GM19240 (cell line): ENCODE measurements at regions not wholly inside any gene's neighbourhood (a gene's known extent, or its start where the extent isn't known, plus 50 kb on each side); places are given as distances from the start of the nearest gene placed in this dataset.
"Not testable (repeated sequence)": the region's sequence is repeated elsewhere in the genome, so short reads cannot be mapped to it uniquely, and the experiment has no call there.

Source experiments
- DNase-seq: peaks from one replicate; pipeline ENCODE4 v3.0.0; 2011; ENCODE audit warnings: low spot score; ENCODE audit not compliant: insufficient read length

DNA sequence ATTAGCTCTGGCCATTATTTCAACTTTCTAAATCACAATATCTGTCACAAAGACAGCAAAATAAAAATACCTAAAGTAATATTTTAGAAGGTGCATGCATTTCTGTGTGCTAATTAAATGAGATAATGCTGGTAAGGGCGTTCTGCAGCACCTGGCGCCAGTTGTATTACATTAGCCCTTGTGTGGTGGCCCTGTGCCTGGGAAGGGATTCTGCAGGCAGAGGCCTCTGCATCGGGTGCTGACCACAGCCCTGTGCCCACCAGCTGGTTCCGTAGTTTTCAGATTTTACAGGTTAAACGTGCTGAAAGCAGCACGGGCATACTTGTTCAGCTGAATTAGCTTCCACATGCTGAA lies 157.7 kb upstream of the PRKCQ start:
- no peak for DNase-seq

DNA sequence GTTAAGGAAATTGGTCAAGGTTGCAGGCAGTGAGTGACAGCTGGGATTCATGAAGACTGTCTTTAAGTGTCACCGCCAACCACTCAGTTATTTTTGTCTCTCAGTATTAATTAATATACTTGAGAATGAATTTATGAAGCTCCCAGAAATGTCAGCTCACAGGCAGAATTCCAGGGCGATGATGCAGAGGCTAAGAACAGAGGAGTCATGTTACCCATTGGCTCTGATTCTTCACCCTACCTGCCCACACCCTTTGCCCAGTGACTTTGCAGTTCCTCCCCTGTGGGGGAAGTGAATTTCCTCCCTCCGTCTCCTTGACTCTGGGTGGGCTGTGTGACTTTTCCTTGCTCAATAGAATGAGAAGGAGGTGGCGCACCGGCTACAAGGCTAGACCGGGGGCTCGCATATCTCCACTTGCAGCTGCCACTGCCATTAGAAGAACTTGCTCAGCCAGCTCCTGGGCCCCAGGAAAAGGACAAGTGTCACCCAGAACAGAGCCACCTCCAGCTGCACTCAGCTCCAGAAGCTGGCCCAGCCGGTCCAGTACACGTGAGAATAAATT lies 157.1 kb upstream of the PRKCQ start:
- DNase-seq: no peak

DNA sequence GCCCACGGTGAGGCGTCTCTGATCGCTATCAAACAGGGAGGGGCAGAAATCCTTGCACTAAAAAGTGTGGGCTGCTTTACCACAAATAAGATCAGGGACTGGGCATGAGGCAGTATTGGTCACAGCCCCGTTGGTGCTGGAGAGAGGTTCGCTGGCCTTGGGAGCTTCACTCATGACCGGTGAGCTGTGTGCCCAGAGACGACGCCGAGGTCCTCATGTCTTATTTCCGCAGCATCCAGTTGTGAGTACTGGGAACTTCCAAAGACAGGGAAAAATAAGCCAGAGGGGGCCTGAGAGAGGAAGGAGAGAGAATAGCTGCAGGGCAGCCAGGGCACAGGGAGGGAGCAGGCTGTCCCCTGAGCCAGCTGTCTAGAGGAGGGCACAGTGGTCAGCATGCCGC lies 154.2 kb upstream of the PRKCQ start:
- DNase-seq: no peak

DNA sequence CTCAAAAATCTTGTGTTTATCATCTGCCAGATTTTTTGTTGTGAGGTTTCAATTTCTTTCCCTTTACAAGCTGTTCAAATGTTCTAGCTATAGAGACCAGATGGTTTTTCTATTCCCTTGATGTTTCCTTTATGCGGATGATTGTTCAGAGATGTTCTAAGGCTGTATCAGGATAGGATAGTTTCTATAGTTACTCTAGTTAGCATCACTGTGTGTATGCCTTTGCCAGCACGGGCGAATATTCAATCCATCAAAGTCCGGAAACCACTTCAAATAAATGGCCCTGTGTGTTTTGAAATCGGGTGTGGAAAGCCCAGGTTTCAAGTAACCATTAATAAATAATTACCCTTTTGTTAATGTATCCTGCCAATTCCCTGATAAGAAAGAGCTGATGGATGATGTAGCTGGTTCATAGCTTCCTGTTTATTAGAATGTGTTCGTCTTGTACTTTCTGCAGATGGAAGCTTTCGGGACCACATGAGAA lies 149.8 kb upstream of the PRKCQ start:
- DNase-seq: no peak

DNA sequence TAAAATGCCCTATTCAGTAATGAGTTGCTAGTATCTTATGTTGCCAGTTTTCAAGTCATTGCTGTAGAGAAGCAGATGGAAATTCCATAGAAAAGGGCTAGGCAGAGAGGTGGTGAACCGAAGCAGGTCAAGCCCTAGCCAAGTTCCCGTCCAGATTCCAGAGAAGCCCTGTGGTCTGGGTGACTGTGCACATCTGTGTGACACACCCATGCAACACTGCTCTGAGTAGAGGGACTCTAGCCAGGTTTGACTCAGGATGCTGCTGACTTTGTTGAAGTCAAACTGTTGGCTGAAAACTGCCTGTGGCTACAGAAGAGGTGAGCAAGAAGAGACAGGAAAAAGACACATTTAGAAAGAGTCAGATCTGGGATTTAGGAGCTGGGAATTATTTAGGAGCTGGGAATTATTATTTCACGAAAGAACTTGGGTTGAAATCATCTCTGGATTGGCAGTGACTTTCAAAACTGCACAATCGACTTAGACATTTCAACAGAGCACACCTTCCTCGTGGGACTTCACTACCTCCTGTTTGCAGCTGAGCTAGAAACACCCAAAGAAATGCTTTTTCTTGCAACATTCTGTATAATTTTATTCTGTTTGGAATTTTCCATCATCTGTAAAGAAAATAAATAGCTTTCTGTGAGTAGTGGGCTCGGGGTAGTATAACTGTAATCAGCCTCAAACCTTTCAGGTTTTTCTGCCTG lies 149.1 kb upstream of the PRKCQ start:
- no peak for DNase-seq

DNA sequence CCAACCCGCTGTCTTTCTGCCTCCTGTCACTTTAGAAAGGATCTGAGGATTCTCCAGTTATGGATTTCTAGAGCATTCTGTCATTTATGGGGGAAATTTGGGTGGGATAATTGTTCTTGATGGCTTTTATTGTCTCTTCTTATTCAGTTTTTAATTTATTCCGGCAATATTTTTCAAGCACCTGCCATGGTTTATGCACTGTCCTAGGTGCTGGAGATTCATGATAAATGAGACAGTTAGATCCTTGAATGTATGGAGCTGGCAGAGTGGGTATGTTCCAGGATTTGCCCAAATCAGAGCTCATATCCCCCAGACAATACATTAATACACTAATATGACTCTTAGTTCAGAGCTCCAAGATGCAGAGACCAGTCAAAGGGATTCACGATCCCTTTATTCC lies 146.8 kb upstream of the PRKCQ start:
- no peak for DNase-seq

DNA sequence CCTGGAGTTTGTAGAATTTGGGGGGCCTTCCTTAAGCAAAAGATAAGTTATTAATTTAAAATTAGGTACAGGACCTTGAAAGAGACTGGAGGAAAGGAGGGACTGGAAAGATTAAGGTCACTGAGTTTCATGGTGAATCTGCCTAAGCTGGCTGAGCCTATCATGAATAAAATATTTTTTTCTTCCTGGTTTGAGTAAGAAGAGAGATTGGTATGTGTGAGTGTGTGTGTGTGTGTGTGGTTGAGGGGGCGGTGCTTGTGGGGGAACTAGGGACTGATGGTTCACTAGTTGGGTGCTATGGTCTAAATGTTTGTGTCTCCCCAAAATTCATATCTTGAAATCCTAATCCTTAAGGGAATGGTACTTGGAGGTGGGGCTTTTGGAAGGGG lies 142.5 kb upstream of the PRKCQ start:
- no peak for DNase-seq

DNA sequence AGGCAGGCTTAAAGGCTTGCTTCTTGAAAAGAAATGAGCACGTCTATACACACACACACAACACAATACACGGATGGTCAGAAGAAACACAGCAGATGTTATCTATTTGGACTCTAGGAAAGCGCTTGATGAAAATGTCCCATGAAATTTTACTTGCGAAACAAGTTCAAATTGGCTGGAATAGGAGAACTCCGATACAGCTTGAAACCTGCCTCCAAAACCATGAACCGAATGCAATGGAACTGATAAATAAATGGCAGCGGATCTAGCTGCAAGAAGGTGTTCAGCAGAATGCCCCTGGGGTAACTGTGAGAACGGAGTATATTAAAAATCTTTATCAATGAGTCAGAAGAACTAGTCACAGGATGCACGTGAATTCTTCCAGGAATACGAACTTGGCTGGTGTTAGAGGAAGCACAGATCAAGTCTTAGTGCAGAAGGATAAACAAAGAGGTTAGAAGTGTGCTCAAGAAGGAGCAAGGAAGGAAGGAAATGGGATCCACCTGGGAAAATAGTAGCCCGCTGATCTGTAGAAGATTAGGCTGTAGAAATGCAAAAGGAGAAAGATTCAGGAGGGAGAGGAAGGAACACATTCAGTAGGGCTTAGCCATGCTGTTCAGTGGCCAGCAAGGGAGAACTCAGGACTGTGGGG lies 142.0 kb upstream of the PRKCQ start:
- DNase-seq: no peak

DNA sequence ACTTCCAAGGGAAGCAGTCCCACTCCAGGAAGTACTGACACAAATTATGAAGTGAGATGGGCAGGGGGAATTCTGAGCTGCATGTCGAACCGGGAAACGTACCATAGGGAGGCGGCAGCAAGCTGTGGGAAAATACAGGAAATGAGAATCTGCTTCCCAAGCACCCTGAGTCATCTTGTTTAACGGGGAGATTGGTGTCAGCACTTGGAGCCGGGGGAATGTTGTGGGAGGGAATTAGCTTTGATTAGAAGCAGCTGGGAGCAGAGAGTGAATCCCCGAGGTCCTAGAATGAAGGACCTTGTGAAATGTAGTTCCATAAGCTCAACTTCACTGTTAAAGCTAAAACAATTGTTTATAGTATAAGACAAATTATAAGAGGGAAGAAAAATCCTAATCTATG lies 141.4 kb upstream of the PRKCQ start:
- no peak for DNase-seq

DNA sequence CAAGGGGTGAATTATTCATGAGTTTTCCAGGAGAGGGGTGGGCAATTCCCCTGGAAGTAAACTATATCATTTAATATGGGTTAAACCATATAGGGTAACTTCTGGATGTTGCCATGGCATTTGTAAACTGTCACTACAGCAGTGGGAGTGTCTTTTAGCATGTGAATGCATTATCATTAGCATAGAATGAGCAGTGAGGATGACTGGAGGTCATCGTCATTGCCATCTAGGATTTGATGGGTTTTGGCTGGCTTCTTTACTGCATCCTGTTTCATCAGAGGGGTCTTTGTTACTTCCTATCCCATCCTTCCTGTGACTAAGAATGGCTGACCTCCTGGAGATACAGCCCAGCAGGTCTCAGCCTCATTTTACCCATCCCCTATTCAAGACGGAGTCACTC lies 139.5 kb upstream of the PRKCQ start:
- no peak for DNase-seq

DNA sequence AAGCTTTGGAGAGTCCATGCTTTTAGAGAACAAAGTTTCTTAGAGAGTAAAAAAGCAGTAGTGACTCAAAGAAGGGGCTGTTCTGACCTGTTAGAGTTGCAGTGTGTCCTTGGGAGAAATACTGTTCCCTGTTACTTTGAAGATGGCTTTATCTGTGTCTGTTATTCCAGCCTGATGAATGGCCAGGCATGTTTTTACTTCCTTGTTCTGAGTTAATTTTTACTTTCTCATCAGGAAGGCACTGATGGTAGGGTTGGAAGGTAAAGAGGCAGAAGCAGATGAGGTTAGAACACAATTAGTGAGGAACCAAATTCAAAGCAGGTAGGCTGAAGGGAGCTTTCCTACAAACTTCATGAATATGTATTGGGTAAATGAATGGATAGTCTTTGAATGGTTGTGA lies 138.5 kb upstream of the PRKCQ start:
- DNase-seq: no peak

DNA sequence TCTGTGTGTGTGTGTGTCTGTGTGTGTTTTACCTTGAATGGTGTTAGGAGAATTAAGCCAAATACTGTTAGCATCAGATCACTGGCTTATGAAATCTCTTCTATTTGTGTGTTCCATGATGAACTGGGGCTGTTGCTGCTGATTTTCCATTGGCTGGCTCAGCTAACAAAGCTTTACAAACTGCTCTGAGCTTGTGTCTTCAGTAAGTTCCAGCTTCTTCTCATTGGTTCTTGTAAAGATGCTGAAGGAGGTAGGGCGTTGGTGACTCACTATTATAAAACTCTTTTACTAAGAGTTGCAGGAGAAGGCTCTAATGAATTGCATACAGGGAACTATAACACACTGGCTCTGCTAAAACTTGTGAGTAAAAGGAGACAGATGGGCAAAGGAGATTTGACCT lies 136.4 kb upstream of the PRKCQ start:
- no peak for DNase-seq

DNA sequence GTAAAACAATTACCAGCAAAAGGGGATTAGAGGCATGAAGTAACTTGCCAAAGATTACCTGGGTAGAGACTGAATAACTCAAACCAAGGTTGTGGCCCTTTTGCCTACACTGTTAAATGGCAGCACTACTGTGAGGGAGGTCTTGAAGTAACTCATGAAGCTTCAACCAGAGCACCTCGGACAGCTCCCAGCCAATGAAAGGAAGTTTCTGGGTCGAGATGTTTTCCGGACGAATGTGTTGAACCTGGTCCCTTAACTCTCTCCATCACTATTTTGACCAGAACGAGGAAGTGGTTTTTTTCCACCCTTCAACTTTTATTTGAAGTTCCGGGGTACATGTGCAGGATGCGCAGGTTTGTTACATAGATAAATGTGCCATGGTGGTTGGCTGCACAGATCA lies 133.6 kb upstream of the PRKCQ start:
- no peak for DNase-seq

DNA sequence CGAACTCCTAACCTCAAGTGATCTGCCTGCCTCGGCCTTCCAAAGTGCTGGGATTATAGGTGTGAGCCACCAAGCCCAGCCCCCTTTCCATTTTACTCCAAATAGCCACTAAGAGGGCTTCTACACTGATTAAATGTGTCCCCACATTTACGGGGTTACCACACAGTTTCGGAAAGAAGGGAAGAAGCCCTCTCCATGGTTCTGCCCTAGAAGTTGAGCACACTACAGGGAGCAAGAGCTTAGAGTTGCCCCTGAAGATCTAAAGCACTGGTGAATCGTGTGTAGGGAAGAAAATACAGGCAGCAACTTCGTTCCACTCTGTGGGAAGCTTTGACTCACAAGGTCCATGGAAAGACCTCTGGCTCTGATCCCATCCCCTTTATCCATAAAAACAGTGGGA lies 133.0 kb upstream of the PRKCQ start:
- DNase-seq: no peak

DNA sequence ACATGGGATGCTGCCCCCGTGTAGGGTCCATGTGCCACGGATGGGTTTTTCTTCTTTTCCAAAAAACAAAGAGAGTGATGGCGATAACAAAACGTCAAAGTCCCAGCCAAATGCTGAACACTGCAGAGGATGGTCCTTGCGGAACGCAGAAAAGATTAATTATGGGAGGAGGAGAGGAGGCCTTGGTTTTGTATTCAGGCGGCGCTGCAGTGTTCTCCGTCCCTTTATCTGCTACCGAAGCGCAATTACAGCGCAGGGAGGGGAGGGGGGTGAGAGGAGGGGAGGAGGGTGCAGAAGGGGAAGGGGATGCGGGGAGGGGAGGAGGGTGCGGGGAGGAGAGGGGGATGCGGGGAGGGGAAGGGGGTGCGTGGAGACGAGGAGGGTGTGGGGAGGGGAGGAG lies 131.8 kb upstream of the PRKCQ start:
- DNase-seq: no peak

DNA sequence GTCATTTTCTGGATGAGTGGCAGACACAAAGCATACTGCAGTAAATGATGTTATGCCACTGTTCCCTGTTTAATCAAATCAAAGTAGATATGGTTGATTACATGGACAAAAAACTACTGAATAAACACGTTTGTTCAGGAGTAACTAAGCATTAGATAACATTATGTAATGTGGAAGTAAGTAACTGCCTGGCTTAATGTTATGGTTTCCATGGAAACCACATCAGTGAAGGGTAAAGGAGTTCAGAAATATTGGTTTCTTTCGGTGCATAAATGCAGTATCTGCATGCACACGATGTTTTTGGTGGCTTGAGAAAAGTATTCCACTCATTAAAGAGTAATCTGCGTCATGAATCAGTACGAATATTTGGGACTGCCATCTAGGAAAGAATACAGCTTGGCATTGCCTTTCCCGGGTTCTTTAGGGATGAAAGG lies 131.3 kb upstream of the PRKCQ start:
- no peak for DNase-seq

DNA sequence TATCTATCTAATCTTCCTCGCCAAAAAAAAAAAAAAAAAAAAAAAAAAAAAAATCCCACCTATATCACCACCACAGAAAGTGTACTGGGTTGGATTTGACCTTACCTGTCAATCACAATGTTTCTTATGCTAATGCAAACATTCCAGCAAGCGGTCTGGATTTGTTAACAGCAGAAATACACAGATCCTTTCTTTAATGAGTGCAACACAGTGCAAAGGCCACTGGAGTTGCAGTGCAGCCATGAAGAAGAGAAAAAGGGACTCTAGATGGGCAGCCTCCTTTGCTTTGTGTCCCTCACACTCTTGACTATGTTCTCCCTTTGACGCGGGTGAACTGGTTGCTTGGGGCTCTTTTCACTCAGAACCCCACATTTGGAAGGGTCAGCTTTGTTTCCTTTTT lies 127.3 kb upstream of the PRKCQ start:
- DNase-seq: no peak

DNA sequence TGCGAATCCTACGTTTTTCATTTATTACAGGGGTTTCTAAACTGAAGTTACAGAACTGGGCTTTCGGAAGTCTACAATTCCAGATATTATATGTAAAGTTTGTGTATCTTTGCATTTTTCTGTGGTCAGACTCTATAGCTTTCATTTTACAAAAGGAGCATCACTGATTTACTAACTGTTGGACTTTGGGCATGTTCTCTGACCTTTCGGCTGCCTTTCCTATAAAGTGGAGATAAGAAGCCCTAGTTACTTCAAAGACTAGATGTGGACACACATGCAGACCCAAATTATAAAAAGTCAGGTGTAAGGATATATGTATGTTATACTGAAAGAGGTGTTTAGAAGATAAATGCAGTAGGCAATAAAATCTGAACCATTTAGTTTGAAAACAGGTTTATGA lies 126.6 kb upstream of the PRKCQ start:
- no peak for DNase-seq

DNA sequence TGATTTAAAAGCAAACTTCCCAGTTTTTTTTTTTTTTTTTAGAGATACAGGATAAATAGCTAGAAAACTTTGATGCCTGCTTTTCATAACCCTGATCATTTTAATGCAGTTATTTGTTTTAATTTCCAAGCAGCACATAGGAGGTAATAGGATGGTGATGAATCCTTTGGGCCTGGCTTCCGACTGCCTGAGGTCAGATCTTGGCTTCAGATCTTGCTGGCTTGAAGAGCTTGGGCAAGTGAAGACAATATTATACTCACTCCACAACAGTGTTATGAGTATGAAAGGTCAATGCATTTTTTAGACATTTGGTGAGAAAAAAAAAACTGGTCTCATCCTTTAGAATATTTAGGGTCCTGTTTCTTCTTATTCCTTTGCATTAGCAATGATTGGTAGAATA lies 124.8 kb upstream of the PRKCQ start:
- DNase-seq: no peak

DNA sequence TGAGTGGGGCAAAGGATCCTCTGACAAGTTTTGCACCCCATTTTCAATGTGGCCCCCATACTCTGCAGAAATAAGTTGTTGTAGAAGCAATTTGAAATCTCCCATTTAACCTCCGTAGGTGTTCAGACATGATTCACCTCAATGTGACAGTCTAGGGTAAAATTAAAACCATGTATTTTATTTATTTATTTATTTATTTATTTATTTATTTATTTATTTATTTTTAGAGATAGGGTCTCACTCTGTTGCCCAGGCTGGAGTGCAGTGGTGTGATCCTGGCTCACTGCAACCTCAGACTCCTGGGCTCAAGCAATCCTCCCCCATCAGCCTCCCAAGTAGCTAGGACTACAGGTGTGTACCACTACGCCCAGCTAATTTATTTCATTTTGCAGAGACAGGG lies 122.8 kb upstream of the PRKCQ start:
- not testable (repeated sequence) for DNase-seq

DNA sequence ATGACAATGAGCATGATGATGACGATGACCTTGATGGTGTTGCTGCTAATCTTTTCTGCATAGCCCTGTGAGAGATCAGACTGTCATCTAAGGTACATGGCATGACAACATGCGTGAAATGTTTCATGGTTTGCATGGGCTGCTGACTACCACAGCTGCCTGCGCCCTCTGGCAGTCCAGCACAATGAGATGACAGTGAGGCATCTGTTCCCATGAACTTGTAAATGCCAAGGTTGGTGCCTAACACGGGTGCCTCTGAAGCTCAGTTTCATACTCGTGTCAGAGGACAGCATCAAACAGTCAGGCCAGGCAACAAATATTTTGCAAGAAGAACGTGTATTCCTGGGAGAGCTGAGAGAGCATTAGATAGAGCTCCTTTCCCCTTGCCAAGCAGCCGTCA lies 122.0 kb upstream of the PRKCQ start:
- no peak for DNase-seq

DNA sequence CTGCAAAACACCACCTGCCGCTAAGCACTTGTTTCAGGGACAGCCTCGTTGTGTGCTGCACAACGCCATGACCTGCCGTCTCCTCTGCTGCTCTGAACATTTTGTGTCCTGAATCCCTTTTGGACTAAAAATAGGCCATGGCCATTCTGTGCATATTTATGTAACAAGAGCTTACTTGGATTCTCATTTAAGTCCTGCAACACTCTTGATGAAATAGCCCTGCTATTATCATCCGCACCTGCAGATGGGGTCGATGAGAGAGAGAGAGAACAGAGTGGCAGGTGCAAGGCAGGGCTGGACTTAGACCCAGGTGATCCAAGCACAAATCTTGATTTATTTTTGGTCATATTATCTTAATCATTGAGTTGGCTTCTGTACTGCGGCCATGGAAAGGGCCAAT lies 121.2 kb upstream of the PRKCQ start:
- DNase-seq: no peak

DNA sequence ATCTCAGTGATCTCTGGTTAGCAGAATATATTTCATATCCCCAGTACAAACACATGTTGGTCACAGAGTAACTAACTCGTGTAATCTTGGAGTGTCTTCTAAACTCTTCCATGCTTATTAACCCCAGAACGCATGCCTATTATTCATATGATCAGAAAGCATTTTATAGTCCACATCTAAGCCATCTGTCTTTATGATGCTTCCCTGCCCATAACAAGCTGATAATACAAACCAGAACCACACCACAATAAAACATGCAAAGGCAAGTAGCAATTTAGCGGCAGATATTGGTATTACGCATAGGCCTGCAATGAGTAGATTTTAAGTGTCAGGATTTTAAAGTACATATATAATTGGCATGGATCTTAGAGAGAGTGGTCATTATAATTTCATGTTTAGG lies 120.0 kb upstream of the PRKCQ start:
- DNase-seq: no peak
